Keratinocyte (primary cell): ENCODE measurements at regions not wholly inside any gene's neighbourhood (a gene's known extent, or its start where the extent isn't known, plus 50 kb on each side); places are given as distances from the start of the nearest gene placed in this dataset.

ENCODE experiments used
- DNase-seq: peaks from one replicate; pipeline ENCODE4 v3.0.0-alpha.2; 2011; ENCODE audit warnings: low read depth, missing footprints, low spot score
- FAIRE-seq: peaks from 2 replicates; lab custom pipeline; 2011; peaks lifted over from hg19 to GRCh38; lab: Jason Lieb, UNC
- H2AFZ ChIP-seq: 2 replicates; pipeline ENCODE4 v1.6.0; 2012; ENCODE audit warnings: low read length, control low read depth, inconsistent platforms; ENCODE audit not compliant: control insufficient read depth
- H3K27ac ChIP-seq: 2 replicates; pipeline ENCODE4 v1.5.1; 2011; ENCODE audit warnings: low read length; ENCODE audit not compliant: control insufficient read depth, insufficient read depth
- H3K27me3 ChIP-seq: 3 replicates; pipeline ENCODE4 v1.6.0; 2011; ENCODE audit warnings: low read length; ENCODE audit not compliant: control insufficient read depth, insufficient read depth; ENCODE audit errors: extremely low read depth
- H3K36me3 ChIP-seq, 2 experiments: 2 replicates in 1 of 2; 3 replicates in 1 of 2; pipeline ENCODE4 v1.5.1; 2011; ENCODE audit warnings: low read length in 2 of 2, mild to moderate bottlenecking in 1 of 2; ENCODE audit not compliant: control insufficient read depth in 2 of 2, insufficient read depth in 2 of 2; ENCODE audit errors: extremely low read depth in 1 of 2
- H3K4me1 ChIP-seq: 3 replicates; pipeline ENCODE4 v1.5.1; 2011; ENCODE audit warnings: low read length; ENCODE audit not compliant: control insufficient read depth, insufficient read depth; ENCODE audit errors: extremely low read depth
- H3K4me2 ChIP-seq: 3 replicates; pipeline ENCODE4 v1.6.0; 2011; ENCODE audit warnings: low read depth, low read length; ENCODE audit not compliant: control insufficient read depth, insufficient read depth; ENCODE audit errors: extremely low read depth
- H3K4me3 ChIP-seq, 3 experiments: fragments of 200-600 bp in 1 of 3; sonication (generic) in 1 of 3; 2 replicates in 2 of 3; 3 replicates in 1 of 3; pipeline ENCODE4 v1.5.1; 2011 to 2016; ENCODE audit warnings: low read length in 3 of 3, mild to moderate bottlenecking in 3 of 3, control low read depth in 2 of 3, inconsistent platforms in 1 of 3, low read depth in 1 of 3, mixed read lengths in 1 of 3, mixed run types in 1 of 3, moderate library complexity in 1 of 3; ENCODE audit not compliant: control insufficient read depth in 2 of 3, insufficient read depth in 2 of 3; ENCODE audit errors: extremely low read depth in 1 of 3
- H3K79me2 ChIP-seq: 2 replicates; pipeline ENCODE4 v1.6.0; 2012; ENCODE audit warnings: low read length; ENCODE audit not compliant: control insufficient read depth, insufficient read depth
- H3K9ac ChIP-seq: 3 replicates; pipeline ENCODE4 v1.6.0; 2011; ENCODE audit warnings: low read length; ENCODE audit not compliant: control insufficient read depth, insufficient read depth; ENCODE audit errors: extremely low read depth
- H3K9me1 ChIP-seq: 3 replicates; pipeline ENCODE4 v1.6.0; 2011; ENCODE audit warnings: low read length; ENCODE audit not compliant: control insufficient read depth, insufficient read depth; ENCODE audit errors: extremely low read depth
- H3K9me3 ChIP-seq: 2 replicates; pipeline ENCODE4 v1.5.1; 2012; ENCODE audit warnings: low read depth, low read length; ENCODE audit not compliant: control insufficient read depth
- H4K20me1 ChIP-seq: 3 replicates; pipeline ENCODE4 v1.6.0; 2011; ENCODE audit warnings: low read length; ENCODE audit not compliant: control insufficient read depth, insufficient read depth; ENCODE audit errors: extremely low read depth
- CTCF ChIP-seq, 3 experiments: IDR thresholded peaks in 1 of 3; conservative IDR thresholded peaks in 1 of 3; optimal IDR thresholded peaks in 1 of 3; 2 replicates in 2 of 3; 3 replicates in 1 of 3; pipeline versions ENCODE3 to v1.5.1; 2011; ENCODE audit warnings: low read length in 3 of 3, mild to moderate bottlenecking in 3 of 3, moderate library complexity in 2 of 3, control low read depth in 1 of 3, inconsistent platforms in 1 of 3; ENCODE audit not compliant: insufficient read depth in 2 of 3; ENCODE audit errors: extremely low read depth in 1 of 3
- EZH2 ChIP-seq: IDR thresholded peaks from one replicate; pipeline ENCODE4 v1.6.1; 2012; ENCODE audit warnings: inconsistent platforms, mild to moderate bottlenecking, low read length, moderate library complexity
- dilution Hi-C: fragments of 300-500 bp; cut with MboI; formaldehyde crosslinking; loops from one replicate; pipeline ENCODE4 v1.7.0; 2020; ENCODE audit warnings: low sequenced_read_pairs; ENCODE audit not compliant: extremely low pct_ligation_motif_present

- Histone ChIP-seq H3K27me3 (no peaks in the 10 kb centered on the region), H2AFZ (no peak overlapping the region), H3K4me3 (no peak overlapping the region), H3K27ac (no peak overlapping the region), H3K36me3 (no peaks in the 10 kb centered on the region), H3K4me1 (peaks cover 38% of the 10 kb centered on the region), H3K4me2 (peak overlapping the region; percentile 4), H3K9me1 (no peaks in the 10 kb centered on the region), H4K20me1 (no peaks in the 10 kb centered on the region), H3K9me3 (no peaks in the 10 kb centered on the region), H3K9ac (no peak overlapping the region), H3K79me2 (no peaks in the 10 kb centered on the region)
- DNase-seq (no peak), FAIRE-seq (no peak)
- dilution Hi-C loops: no loop called here
- TF ChIP-seq EZH2 (no peak), CTCF (optimal IDR thresholded peaks at IDR 0.05 in 1 of 3, IDR thresholded peaks at IDR 0.05 in 1 of 3, conservative IDR thresholded peaks at IDR 0.05 in 1 of 3; ENCODE audit: extremely low read depth in 1 of 3, insufficient read depth in 2 of 3, low read length in 3 of 3) (peak; percentile 57 to 65 (median 64))
Measured at GRCh38 chr7:26090927-26091519, 61.0 kb upstream of the NFE2L3 start.

- DNase-seq (peak; percentile 40), FAIRE-seq (peak; percentile 60)
- H3K9me1 ChIP-seq: no peaks in the 10 kb centered on the region
- no peak overlapping the region for H3K9ac ChIP-seq
- dilution Hi-C loops: no loop called here
- H2AFZ ChIP-seq: peak overlapping the region; percentile 38
- peaks cover 34% of the 10 kb centered on the region for H3K4me1 ChIP-seq
- H3K27ac ChIP-seq: no peak overlapping the region
- no peaks in the 10 kb centered on the region for H3K9me3 ChIP-seq
- no peaks in the 10 kb centered on the region for H3K79me2 ChIP-seq
- no peaks in the 10 kb centered on the region for H3K27me3 ChIP-seq
- no peaks in the 10 kb centered on the region for H3K36me3 ChIP-seq
- no peak overlapping the region for H3K4me3 ChIP-seq
- TF ChIP-seq EZH2 (no peak), CTCF (optimal IDR thresholded peaks at IDR 0.05 in 1 of 3, IDR thresholded peaks at IDR 0.05 in 1 of 3, conservative IDR thresholded peaks at IDR 0.05 in 1 of 3; ENCODE audit: extremely low read depth in 1 of 3, insufficient read depth in 2 of 3, low read length in 3 of 3) (peak in 1 of 3 experiments; percentile 22)
- H3K4me2 ChIP-seq: peak overlapping the region; percentile 39
- no peaks in the 10 kb centered on the region for H4K20me1 ChIP-seq
Measured at GRCh38 chr7:26091933-26092332, 60.1 kb upstream of the NFE2L3 start.
